CD14-positive monocyte (primary cell): ENCODE measurements at regions not wholly inside any gene's neighbourhood (a gene's known extent, or its start where the extent isn't known, plus 50 kb on each side); places are given as distances from the start of the nearest gene placed in this dataset.

Experiments used
- DNase-seq, 3 donors: peaks; one replicate each; pipeline ENCODE4 v3.0.0-alpha.2; 2011 to 2022
- H2AFZ ChIP-seq: 2 replicates; pipeline ENCODE4 v1.6.0; 2012; ENCODE audit warnings: mild to moderate bottlenecking, low read depth, low read length, inconsistent platforms; ENCODE audit not compliant: insufficient read depth, poor library complexity, severe bottlenecking
- H3K27ac ChIP-seq, 2 donors: 1 replicate in 1 of 2; 2 replicates in 1 of 2; pipeline ENCODE4 v1.5.1; 2012 to 2013; ENCODE audit warnings: low read length in 2 of 2, control low read depth in 1 of 2, inconsistent platforms in 1 of 2, low read depth in 1 of 2, mild to moderate bottlenecking in 1 of 2
- H3K27me3 ChIP-seq, 2 donors: one replicate each; pipeline versions ENCODE4 v1.6.0 to v1.6.1; 2011 to 2013; ENCODE audit warnings: low read length in 2 of 2; ENCODE audit not compliant: control insufficient read depth in 2 of 2, insufficient read depth in 2 of 2
- H3K36me3 ChIP-seq, 2 donors: replicated peaks in 1 of 2; 1 replicate in 1 of 2; 2 replicates in 1 of 2; pipeline versions ENCODE4 v1.5.1 to v1.6.1; 2012 to 2013; ENCODE audit warnings: low read length in 2 of 2, control low read depth in 1 of 2, inconsistent platforms in 1 of 2, mild to moderate bottlenecking in 1 of 2; ENCODE audit not compliant: insufficient read depth in 2 of 2, control insufficient read depth in 1 of 2
- H3K4me1 ChIP-seq, 2 donors: 1 replicate in 1 of 2; 2 replicates in 1 of 2; pipeline versions ENCODE4 v1.5.1 to v1.6.1; 2012 to 2013; ENCODE audit warnings: low read length in 2 of 2, control low read depth in 1 of 2, inconsistent platforms in 1 of 2, mild to moderate bottlenecking in 1 of 2, moderate library complexity in 1 of 2; ENCODE audit not compliant: insufficient read depth in 2 of 2, control insufficient read depth in 1 of 2
- H3K4me2 ChIP-seq: replicated peaks from 2 replicates; pipeline ENCODE3; 2012; ENCODE audit warnings: low read length, moderate library complexity, mild to moderate bottlenecking; ENCODE audit not compliant: poor library complexity, severe bottlenecking; ENCODE audit errors: extremely low read depth
- H3K4me3 ChIP-seq, 3 experiments: fragments of 200-600 bp in 1 of 3; sonication (generic) in 1 of 3; replicated peaks in 1 of 3; 1 replicate in 2 of 3; 2 replicates in 1 of 3; pipeline ENCODE4 v1.5.1; 2011 to 2013; ENCODE audit warnings: low read length in 3 of 3, mild to moderate bottlenecking in 3 of 3, control low read depth in 2 of 3, low read depth in 2 of 3, inconsistent platforms in 1 of 3, moderate library complexity in 1 of 3
- H3K79me2 ChIP-seq: 2 replicates; pipeline ENCODE4 v1.6.0; 2012; ENCODE audit warnings: mild to moderate bottlenecking, control low read depth, inconsistent platforms, low read length, moderate library complexity; ENCODE audit not compliant: insufficient read depth
- H3K9ac ChIP-seq: 2 replicates; pipeline ENCODE4 v1.6.0; 2017; ENCODE audit warnings: low read length, mild to moderate bottlenecking; ENCODE audit not compliant: insufficient read depth, poor library complexity, severe bottlenecking
- H3K9me3 ChIP-seq, 2 donors: replicated peaks in 1 of 2; 1 replicate in 1 of 2; 2 replicates in 1 of 2; pipeline versions ENCODE4 v1.5.1 to v1.6.1; 2012 to 2013; ENCODE audit warnings: low read length in 2 of 2, control low read depth in 1 of 2; ENCODE audit not compliant: control insufficient read depth in 1 of 2, insufficient read depth in 1 of 2
- H4K20me1 ChIP-seq: 2 replicates; pipeline ENCODE4 v1.6.0; 2012; ENCODE audit warnings: mild to moderate bottlenecking, low read length, control low read depth, moderate library complexity; ENCODE audit not compliant: insufficient read depth
- H3K27ac Mint-ChIP-seq, 7 donors: one replicate each; pipeline ENCODE4 v1.8.0; 2020; ENCODE audit warnings: mild to moderate bottlenecking in 7 of 7, mixed read lengths in 7 of 7, moderate library complexity in 6 of 7, inconsistent platforms in 2 of 7
- H3K27me3 Mint-ChIP-seq, 3 donors: one replicate each; pipeline ENCODE4 v1.8.0; 2021 to 2022; ENCODE audit warnings: low read depth in 3 of 3, mild to moderate bottlenecking in 3 of 3, mixed read lengths in 3 of 3, moderate library complexity in 3 of 3, inconsistent platforms in 1 of 3
- H3K36me3 Mint-ChIP-seq, 2 donors: one replicate each; pipeline ENCODE4 v1.8.0; 2020; ENCODE audit warnings: mixed read lengths in 2 of 2, inconsistent platforms in 1 of 2, mild to moderate bottlenecking in 1 of 2
- H3K4me1 Mint-ChIP-seq: one replicate; pipeline ENCODE4 v1.8.0; 2020; ENCODE audit warnings: mild to moderate bottlenecking, mixed read lengths
- H3K4me3 Mint-ChIP-seq, 2 donors: one replicate each; pipeline ENCODE4 v1.8.0; 2020; ENCODE audit warnings: mild to moderate bottlenecking in 2 of 2, mixed read lengths in 2 of 2, moderate library complexity in 1 of 2
- H3K9me3 Mint-ChIP-seq, 7 donors: one replicate each; pipeline ENCODE4 v1.8.0; 2020 to 2022; ENCODE audit warnings: mixed read lengths in 7 of 7, mild to moderate bottlenecking in 6 of 7, moderate library complexity in 6 of 7, inconsistent platforms in 2 of 7
- CTCF ChIP-seq: fragments of 200-600 bp; IDR thresholded peaks from one replicate; pipeline ENCODE4 v1.8.0; 2022; ENCODE audit warnings: antibody characterized with exemption, mild to moderate bottlenecking
- WGBS: methylation state at CpG from one replicate; pipeline ENCODE4 v1.1.5; 2013; ENCODE audit warnings: missing lambda C conversion rate; ENCODE audit not compliant: insufficient coverage; 5-methylcytosine and 5-hydroxymethylcytosine counted together
- intact Hi-C, 2 donors: fragments of 100-400 bp; cut with micrococcal nuclease; formaldehyde crosslinking; loops; one replicate each; pipeline versions ENCODE4 v1.15.0 to v1.15.1; 2023

GRCh38 chr4:188606635-188607034 is 467.4 kb downstream of the TRIML1 start:
- Histone ChIP-seq H3K9ac (no peak overlapping the region), H2AFZ (no peak overlapping the region), H4K20me1 (no peaks in the 10 kb centered on the region), H3K4me1 (no peaks in the 10 kb centered on the region), H3K27me3 (no peaks in the 10 kb centered on the region), H3K4me3 (no peak overlapping the region), H3K36me3 (no peaks in the 10 kb centered on the region), H3K4me2 (no peak overlapping the region), H3K79me2 (no peaks in the 10 kb centered on the region), H3K9me3 (peaks cover 3 to 5% of the 10 kb centered on the region in 2 donors), H3K27ac (no peak overlapping the region)
- intact Hi-C loops = no loop called here
- no peak for TF ChIP-seq CTCF
- Mint-ChIP-seq H3K36me3 (no peaks in the 10 kb centered on the region), H3K4me3 (no peak overlapping the region), H3K27ac (no peak overlapping the region), H3K4me1 (no peaks in the 10 kb centered on the region), H3K27me3 (no peaks in the 10 kb centered on the region), H3K9me3 (peaks cover 0 to 9% (median 0%) of the 10 kb centered on the region in 7 donors)
- WGBS = no CpG with 5 or more reads among the region's 4 CpGs
- no peak for DNase-seq

DNA sequence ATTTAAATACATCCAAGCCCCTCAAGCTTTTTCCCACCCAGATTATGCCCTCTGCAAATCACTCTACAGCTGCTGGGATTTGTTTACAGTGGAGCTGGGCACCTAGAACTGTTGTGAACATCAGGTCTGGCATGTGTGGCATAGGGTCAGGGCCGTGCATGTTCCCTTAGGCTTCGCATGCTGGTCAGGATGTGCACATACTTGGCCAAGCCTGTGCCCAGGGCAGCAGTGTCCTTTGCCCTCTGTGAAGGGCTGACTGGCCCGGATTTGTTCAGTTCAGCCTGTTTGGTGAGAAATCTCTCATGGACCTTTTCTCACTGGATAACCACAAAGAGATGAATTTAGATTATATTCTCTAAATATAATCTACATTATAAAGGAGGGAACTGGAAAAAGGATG is 471.9 kb downstream of the TRIML1 start:
- DNase-seq = no peak
- Histone ChIP-seq H3K36me3 (no peaks in the 10 kb centered on the region), H3K79me2 (no peaks in the 10 kb centered on the region), H3K4me2 (no peak overlapping the region), H3K27me3 (no peaks in the 10 kb centered on the region), H3K9ac (no peak overlapping the region), H4K20me1 (no peaks in the 10 kb centered on the region), H3K4me1 (no peaks in the 10 kb centered on the region), H3K9me3 (no peaks in the 10 kb centered on the region), H3K4me3 (no peak overlapping the region), H3K27ac (no peak overlapping the region), H2AFZ (no peak overlapping the region)
- no peak overlapping the region for H3K4me3 Mint-ChIP-seq
- H3K27ac Mint-ChIP-seq = no peak overlapping the region
- 92% methylated on average over 2 of the region's 3 CpGs for WGBS
- no peak for TF ChIP-seq CTCF
- intact Hi-C loops = no loop called here
- H3K9me3 Mint-ChIP-seq = peaks cover 0 to 7% (median 0%) of the 10 kb centered on the region in 7 donors
- H3K27me3 Mint-ChIP-seq = peaks cover 0 to 1% (median 0%) of the 10 kb centered on the region in 3 donors
- H3K4me1 Mint-ChIP-seq = no peaks in the 10 kb centered on the region
- no peaks in the 10 kb centered on the region for H3K36me3 Mint-ChIP-seq
